Smooth muscle cell (in vitro differentiated cells): ENCODE measurements at regions not wholly inside any gene's neighbourhood (a gene's known extent, or its start where the extent isn't known, plus 50 kb on each side); places are given as distances from the start of the nearest gene placed in this dataset.

Source experiments
- DNase-seq: peaks from one replicate; lab custom pipeline; 2025; ENCODE audit not compliant: unreplicated experiment; lab: John Stamatoyannopoulos, UW
- H2AFZ ChIP-seq: fragments of 200-600 bp; sonication (generic); 2 replicates; pipeline ENCODE4 v1.6.0; 2016; ENCODE audit warnings: antibody characterized with exemption, low read depth, mild to moderate bottlenecking
- H3F3A ChIP-seq: fragments of 200-600 bp; sonication (generic); 2 replicates; pipeline ENCODE4 v1.6.0; 2017; ENCODE audit warnings: antibody characterized with exemption, low read depth
- H3K27ac ChIP-seq: fragments of 200-600 bp; sonication (generic); 2 replicates; pipeline ENCODE4 v1.5.1; 2016; ENCODE audit warnings: low read depth, mild to moderate bottlenecking
- H3K27me3 ChIP-seq: fragments of 200-600 bp; sonication (generic); 2 replicates; pipeline ENCODE4 v1.6.1; 2016; ENCODE audit warnings: low read depth, mild to moderate bottlenecking
- H3K36me3 ChIP-seq: fragments of 200-600 bp; sonication (generic); 2 replicates; pipeline ENCODE4 v1.5.1; 2016; ENCODE audit warnings: low read depth
- H3K4me1 ChIP-seq: fragments of 200-600 bp; sonication (generic); 2 replicates; pipeline ENCODE4 v1.5.1; 2016; ENCODE audit warnings: low read depth
- H3K4me2 ChIP-seq: fragments of 200-600 bp; sonication (generic); 2 replicates; pipeline ENCODE4 v1.6.0; 2016; ENCODE audit warnings: mild to moderate bottlenecking
- H3K4me3 ChIP-seq: fragments of 200-600 bp; sonication (generic); 2 replicates; pipeline ENCODE4 v1.5.1; 2016; ENCODE audit warnings: mild to moderate bottlenecking
- H3K79me2 ChIP-seq: fragments of 200-600 bp; sonication (generic); 2 replicates; pipeline ENCODE4 v1.6.0; 2016; ENCODE audit warnings: low read depth, mild to moderate bottlenecking
- H3K9ac ChIP-seq: fragments of 200-600 bp; sonication (generic); 2 replicates; pipeline ENCODE4 v1.6.0; 2016; ENCODE audit warnings: low read depth
- H3K9me3 ChIP-seq: fragments of 200-600 bp; sonication (generic); replicated peaks from 2 replicates; pipeline ENCODE4 v1.5.1; 2016; ENCODE audit warnings: low read depth
- H4K20me1 ChIP-seq: fragments of 200-600 bp; sonication (generic); 2 replicates; pipeline ENCODE4 v1.6.0; 2016; ENCODE audit warnings: low read depth
- CTCF ChIP-seq: fragments of 200-600 bp; sonication (generic); IDR thresholded peaks from 2 replicates; pipeline ENCODE4 v1.5.1; 2017; ENCODE audit warnings: borderline replicate concordance, mild to moderate bottlenecking, antibody characterized with exemption; ENCODE audit not compliant: insufficient read depth, poor library complexity, severe bottlenecking
- WGBS: methylation state at CpG from one replicate; pipeline ENCODE4 v1.1.7; 2016; ENCODE audit warnings: low lambda C conversion rate; 5-methylcytosine and 5-hydroxymethylcytosine counted together

- peak overlapping the region; percentile 93 for H3K27ac ChIP-seq
- H3K9me3 ChIP-seq = no peaks in the 10 kb centered on the region
- peaks cover 27% of the 10 kb centered on the region for H3K4me1 ChIP-seq
- no peak overlapping the region for H3K4me2 ChIP-seq
- H4K20me1 ChIP-seq = no peaks in the 10 kb centered on the region
- no peak overlapping the region for H3K9ac ChIP-seq
- H2AFZ ChIP-seq = no peak overlapping the region
- H3K79me2 ChIP-seq = no peaks in the 10 kb centered on the region
- DNase-seq = no peak
- peaks cover 16% of the 10 kb centered on the region for H3F3A ChIP-seq
- 80% methylated on average over 4 of the region's 4 CpGs for WGBS
- no peak overlapping the region for H3K4me3 ChIP-seq
- no peaks in the 10 kb centered on the region for H3K27me3 ChIP-seq
- TF ChIP-seq CTCF = no peak
- H3K36me3 ChIP-seq = no peaks in the 10 kb centered on the region
Measured at GRCh38 chr4:140250989-140251552, 97.1 kb upstream of the MAML3 start.

- no peak overlapping the region for H3K4me3 ChIP-seq
- DNase-seq = no peak
- no peaks in the 10 kb centered on the region for H4K20me1 ChIP-seq
- H3K4me2 ChIP-seq = no peak overlapping the region
- peaks cover 4% of the 10 kb centered on the region for H3F3A ChIP-seq
- no peak overlapping the region for H3K9ac ChIP-seq
- WGBS = 86% methylated on average over 4 of the region's 4 CpGs
- H3K27ac ChIP-seq = no peak overlapping the region
- H3K79me2 ChIP-seq = no peaks in the 10 kb centered on the region
- TF ChIP-seq CTCF = no peak
- H2AFZ ChIP-seq = peak overlapping the region; percentile 35
- H3K9me3 ChIP-seq = no peaks in the 10 kb centered on the region
- no peaks in the 10 kb centered on the region for H3K36me3 ChIP-seq
- peaks cover 19% of the 10 kb centered on the region for H3K4me1 ChIP-seq
- no peaks in the 10 kb centered on the region for H3K27me3 ChIP-seq
Measured at GRCh38 chr4:140249351-140249750, 95.4 kb upstream of the MAML3 start.

GRCh38 chr4:140247237-140247636, 93.3 kb upstream of the MAML3 start:
- no peaks in the 10 kb centered on the region for H3F3A ChIP-seq
- no peak for TF ChIP-seq CTCF
- peaks cover 14% of the 10 kb centered on the region for H3K4me1 ChIP-seq
- no peak overlapping the region for H3K4me2 ChIP-seq
- no peak for DNase-seq
- H3K36me3 ChIP-seq = no peaks in the 10 kb centered on the region
- WGBS = 74% methylated on average over 2 of the region's 2 CpGs
- H3K79me2 ChIP-seq = no peaks in the 10 kb centered on the region
- no peak overlapping the region for H3K9ac ChIP-seq
- no peak overlapping the region for H2AFZ ChIP-seq
- no peaks in the 10 kb centered on the region for H4K20me1 ChIP-seq
- H3K27me3 ChIP-seq = no peaks in the 10 kb centered on the region
- H3K9me3 ChIP-seq = no peaks in the 10 kb centered on the region
- H3K27ac ChIP-seq = no peak overlapping the region
- H3K4me3 ChIP-seq = no peak overlapping the region

- Histone ChIP-seq H3K9me3 (no peaks in the 10 kb centered on the region), H3K27me3 (no peaks in the 10 kb centered on the region), H4K20me1 (no peaks in the 10 kb centered on the region), H3K4me3 (no peak overlapping the region), H3K79me2 (no peaks in the 10 kb centered on the region), H3K27ac (no peak overlapping the region), H3K4me2 (no peak overlapping the region), H3K9ac (no peak overlapping the region), H2AFZ (no peak overlapping the region), H3K4me1 (peaks cover 9% of the 10 kb centered on the region), H3K36me3 (no peaks in the 10 kb centered on the region), H3F3A (no peaks in the 10 kb centered on the region)
- no peak for TF ChIP-seq CTCF
- no peak for DNase-seq
- WGBS = 94% methylated on average over 3 of the region's 3 CpGs
Measured at GRCh38 chr4:140246216-140246615, 92.2 kb upstream of the MAML3 start.
